Naive thymus-derived CD4-positive, alpha-beta T cell (primary cell): ENCODE measurements at regions not wholly inside any gene's neighbourhood (a gene's known extent, or its start where the extent isn't known, plus 50 kb on each side); places are given as distances from the start of the nearest gene placed in this dataset.
A peak's percentile ranks its signal among the peaks of the same experiment; 100 is the strongest.

Experiments
- ATAC-seq: fragments of 150-1000 bp; cut with Tn5 transposase; 2 replicates; pipeline ENCODE4 v1.10.0; 2021; ENCODE audit warnings: mild to moderate bottlenecking, moderate library complexity
- CTCF ChIA-PET: fragments of 350-600 bp; sonication (Branson Sonifier 250); formaldehyde crosslinking; loops from one replicate; lab custom pipeline; 2021; ENCODE audit warnings: antibody characterized with exemption; lab: Charles Lee
- POLR2A ChIA-PET: fragments of 350-600 bp; sonication (Branson Sonifier 250); formaldehyde crosslinking; loops from one replicate; lab custom pipeline; 2021; ENCODE audit warnings: antibody characterized with exemption, inconsistent platforms; lab: Charles Lee
- DNase-seq, 9 donors: peaks; one replicate each; pipeline versions ENCODE4 v3.0.0 to v3.0.0-alpha.2; 2020 to 2022; ENCODE audit warnings: mixed read lengths in 1 of 9
- H3K27ac ChIP-seq: one replicate; pipeline ENCODE4 v1.7.0; 2013; ENCODE audit warnings: mild to moderate bottlenecking, low read depth, low read length, moderate library complexity
- H3K27me3 ChIP-seq, 2 donors: one replicate each; pipeline ENCODE4 v1.7.0; 2013; ENCODE audit warnings: low read length in 2 of 2, mild to moderate bottlenecking in 2 of 2, moderate library complexity in 2 of 2; ENCODE audit not compliant: control insufficient read depth in 2 of 2, insufficient read depth in 2 of 2
- H3K36me3 ChIP-seq, 3 experiments: 1 replicate in 2 of 3; 2 replicates in 1 of 3; pipeline ENCODE4 v1.7.0; 2013; ENCODE audit warnings: low read length in 3 of 3, mild to moderate bottlenecking in 3 of 3, moderate library complexity in 1 of 3; ENCODE audit not compliant: insufficient read depth in 3 of 3, control insufficient read depth in 2 of 3
- H3K4me1 ChIP-seq, 2 donors: one replicate each; pipeline ENCODE4 v1.7.0; 2013; ENCODE audit warnings: low read length in 2 of 2, mild to moderate bottlenecking in 2 of 2, moderate library complexity in 1 of 2; ENCODE audit not compliant: control insufficient read depth in 2 of 2, insufficient read depth in 2 of 2
- H3K4me3 ChIP-seq: 2 replicates; pipeline ENCODE4 v1.7.0; 2013; ENCODE audit warnings: mild to moderate bottlenecking, low read length
- H3K9me3 ChIP-seq, 3 experiments: 1 replicate in 2 of 3; 2 replicates in 1 of 3; pipeline ENCODE4 v1.7.0; 2013; ENCODE audit warnings: low read length in 3 of 3; ENCODE audit not compliant: control insufficient read depth in 2 of 3
- H3K27ac Mint-ChIP-seq, 9 donors: one replicate each; pipeline ENCODE4 v1.8.0; 2020 to 2022; ENCODE audit warnings: mixed read lengths in 9 of 9, mild to moderate bottlenecking in 8 of 9, moderate library complexity in 5 of 9, inconsistent platforms in 2 of 9
- H3K27me3 Mint-ChIP-seq, 5 donors: one replicate each; pipeline ENCODE4 v1.8.0; 2021 to 2022; ENCODE audit warnings: mixed read lengths in 5 of 5, mild to moderate bottlenecking in 1 of 5
- H3K36me3 Mint-ChIP-seq, 5 donors: one replicate each; pipeline ENCODE4 v1.8.0; 2020 to 2022; ENCODE audit warnings: mixed read lengths in 5 of 5, mild to moderate bottlenecking in 3 of 5, inconsistent platforms in 1 of 5
- H3K4me1 Mint-ChIP-seq, 7 donors: one replicate each; pipeline ENCODE4 v1.8.0; 2020 to 2022; ENCODE audit warnings: mixed read lengths in 7 of 7, mild to moderate bottlenecking in 3 of 7, inconsistent platforms in 1 of 7
- H3K4me3 Mint-ChIP-seq, 10 donors: one replicate each; pipeline ENCODE4 v1.8.0; 2020 to 2022; ENCODE audit warnings: mild to moderate bottlenecking in 10 of 10, mixed read lengths in 10 of 10, moderate library complexity in 6 of 10, inconsistent platforms in 2 of 10
- H3K9me3 Mint-ChIP-seq, 11 donors: one replicate each; pipeline ENCODE4 v1.8.0; 2020 to 2022; ENCODE audit warnings: mixed read lengths in 11 of 11, mild to moderate bottlenecking in 4 of 11, inconsistent platforms in 1 of 11, moderate library complexity in 1 of 11
- intact Hi-C, 2 donors: fragments of 100-400 bp; cut with micrococcal nuclease; formaldehyde crosslinking; loops; one replicate each; pipeline ENCODE4 v1.15.1; 2023

- Mint-ChIP-seq H3K9me3 (peaks cover 0 to 16% (median 3%) of the 10 kb centered on the region in 11 donors), H3K27ac (no peak overlapping the region), H3K27me3 (no peaks in the 10 kb centered on the region), H3K36me3 (peaks cover 0 to 7% (median 0%) of the 10 kb centered on the region in 5 donors), H3K4me3 (no peak overlapping the region), H3K4me1 (peaks cover 1 to 18% (median 12%) of the 10 kb centered on the region in 7 donors)
- Histone ChIP-seq H3K36me3 (no peaks in the 10 kb centered on the region), H3K27ac (no peak overlapping the region), H3K27me3 (no peaks in the 10 kb centered on the region), H3K4me3 (no peak overlapping the region), H3K4me1 (no peaks in the 10 kb centered on the region), H3K9me3 (no peaks in the 10 kb centered on the region)
- no peak for DNase-seq
- POLR2A ChIA-PET = no interaction called here
- CTCF ChIA-PET = no interaction called here
- intact Hi-C loops = no loop called here
- no peak for ATAC-seq
Observed at GRCh38 chr6:121760191-121760590, 324.7 kb downstream of the GJA1 start.

- CTCF ChIA-PET = no interaction called here
- no peak overlapping the region for H3K4me3 Mint-ChIP-seq
- H3K4me1 ChIP-seq = no peaks in the 10 kb centered on the region
- POLR2A ChIA-PET = no interaction called here
- DNase-seq (no peak), ATAC-seq (no peak)
- peaks cover 0 to 17% (median 3%) of the 10 kb centered on the region in 11 donors for H3K9me3 Mint-ChIP-seq
- no peaks in the 10 kb centered on the region for H3K36me3 ChIP-seq
- intact Hi-C loops = no loop called here
- peaks cover 2 to 21% (median 15%) of the 10 kb centered on the region in 7 donors for H3K4me1 Mint-ChIP-seq
- H3K4me3 ChIP-seq = no peak overlapping the region
- no peak overlapping the region for H3K27ac Mint-ChIP-seq
- H3K27me3 Mint-ChIP-seq = no peaks in the 10 kb centered on the region
- no peaks in the 10 kb centered on the region for H3K27me3 ChIP-seq
- peaks cover 0 to 8% (median 0%) of the 10 kb centered on the region in 5 donors for H3K36me3 Mint-ChIP-seq
- no peaks in the 10 kb centered on the region for H3K9me3 ChIP-seq
- H3K27ac ChIP-seq = no peak overlapping the region
Observed at GRCh38 chr6:121760745-121761144, 325.3 kb downstream of the GJA1 start.

GRCh38 chr6:121764493-121764892, 329.0 kb downstream of the GJA1 start:
- intact Hi-C loops = no loop called here
- H3K27ac ChIP-seq = no peak overlapping the region
- no peaks in the 10 kb centered on the region for H3K27me3 ChIP-seq
- no peak for ATAC-seq
- ChIA-PET CTCF (no interaction called here), POLR2A (no interaction called here)
- Mint-ChIP-seq H3K27me3 (no peaks in the 10 kb centered on the region), H3K4me1 (peaks cover 2 to 21% (median 15%) of the 10 kb centered on the region in 7 donors), H3K9me3 (peaks cover 0 to 13% (median 1%) of the 10 kb centered on the region in 11 donors), H3K36me3 (peaks cover 0 to 9% (median 0%) of the 10 kb centered on the region in 5 donors), H3K27ac (no peak overlapping the region), H3K4me3 (no peak overlapping the region)
- H3K4me3 ChIP-seq = no peak overlapping the region
- no peaks in the 10 kb centered on the region for H3K36me3 ChIP-seq
- H3K4me1 ChIP-seq = no peaks in the 10 kb centered on the region
- no peaks in the 10 kb centered on the region for H3K9me3 ChIP-seq
- no peak for DNase-seq

- H3K27ac ChIP-seq = no peak overlapping the region
- Mint-ChIP-seq H3K27me3 (no peaks in the 10 kb centered on the region), H3K4me1 (peaks cover 2 to 21% (median 15%) of the 10 kb centered on the region in 7 donors), H3K4me3 (no peak overlapping the region), H3K27ac (no peak overlapping the region), H3K36me3 (peaks cover 0 to 9% (median 0%) of the 10 kb centered on the region in 5 donors), H3K9me3 (peaks cover 0 to 13% (median 1%) of the 10 kb centered on the region in 11 donors)
- H3K4me3 ChIP-seq = no peak overlapping the region
- no peaks in the 10 kb centered on the region for H3K36me3 ChIP-seq
- H3K4me1 ChIP-seq = no peaks in the 10 kb centered on the region
- ChIA-PET POLR2A (no interaction called here), CTCF (no interaction called here)
- intact Hi-C loops = no loop called here
- DNase-seq (no peak), ATAC-seq (no peak)
- no peaks in the 10 kb centered on the region for H3K27me3 ChIP-seq
- H3K9me3 ChIP-seq = no peaks in the 10 kb centered on the region
Observed at GRCh38 chr6:121765060-121765459, 329.6 kb downstream of the GJA1 start.

- ChIA-PET POLR2A (no interaction called here), CTCF (no interaction called here)
- Mint-ChIP-seq H3K27ac (no peak overlapping the region), H3K4me1 (peaks cover 2 to 31% (median 15%) of the 10 kb centered on the region in 7 donors), H3K4me3 (no peak overlapping the region), H3K27me3 (no peaks in the 10 kb centered on the region), H3K36me3 (peaks cover 0 to 9% (median 0%) of the 10 kb centered on the region in 5 donors), H3K9me3 (peaks cover 0 to 7% (median 0%) of the 10 kb centered on the region in 11 donors)
- Histone ChIP-seq H3K4me3 (no peak overlapping the region), H3K9me3 (no peaks in the 10 kb centered on the region), H3K4me1 (no peaks in the 10 kb centered on the region), H3K36me3 (no peaks in the 10 kb centered on the region), H3K27me3 (no peaks in the 10 kb centered on the region), H3K27ac (no peak overlapping the region)
- intact Hi-C loops = no loop called here
- ATAC-seq = no peak
- no peak for DNase-seq
Observed at GRCh38 chr6:121767211-121767610, 331.8 kb downstream of the GJA1 start.

GRCh38 chr6:121770943-121771342, 335.5 kb downstream of the GJA1 start:
- Mint-ChIP-seq H3K27me3 (no peaks in the 10 kb centered on the region), H3K4me1 (peaks cover 0 to 28% (median 0%) of the 10 kb centered on the region in 7 donors), H3K9me3 (peaks cover 0 to 2% (median 0%) of the 10 kb centered on the region in 11 donors), H3K4me3 (peak overlapping the region in 1 of 10 donors; percentile 35), H3K36me3 (peaks cover 0 to 7% (median 0%) of the 10 kb centered on the region in 5 donors), H3K27ac (no peak overlapping the region)
- ChIA-PET POLR2A (no interaction called here), CTCF (no interaction called here)
- Histone ChIP-seq H3K4me1 (no peaks in the 10 kb centered on the region), H3K36me3 (no peaks in the 10 kb centered on the region), H3K4me3 (no peak overlapping the region), H3K27me3 (no peaks in the 10 kb centered on the region), H3K27ac (no peak overlapping the region), H3K9me3 (no peaks in the 10 kb centered on the region)
- ATAC-seq (no peak), DNase-seq (no peak)
- intact Hi-C loops = loop anchor here in 1 of 2 donors (5.0 kb wide), 1 partner anchor 434 kb away; no protein-coding TSS in a partner anchor
